Lower leg skin (tissue), 3 donors: ENCODE measurements at regions not wholly inside any gene's neighbourhood (a gene's known extent, or its start where the extent isn't known, plus 50 kb on each side); places are given as distances from the start of the nearest gene placed in this dataset.

Experiments
- POLR2A ChIP-seq, 2 donors: fragments of 450-650 bp; IDR thresholded peaks; one replicate each; pipeline ENCODE4 v1.6.1; 2016 to 2017; ENCODE audit warnings: antibody characterized with exemption in 2 of 2, mild to moderate bottlenecking in 1 of 2, moderate library complexity in 1 of 2
- TF ChIP-seq, protein P1 (sequence below), 3 donors: fragments of 450-650 bp; IDR thresholded peaks; one replicate each; pipeline ENCODE4 v1.5.1; 2016; ENCODE audit warnings: antibody characterized with exemption in 3 of 3, mild to moderate bottlenecking in 3 of 3, moderate library complexity in 2 of 3

GRCh38 chr20:41811456-41811855 is 193.3 kb upstream of the CHD6 start:
- TF ChIP-seq, protein P1, sequence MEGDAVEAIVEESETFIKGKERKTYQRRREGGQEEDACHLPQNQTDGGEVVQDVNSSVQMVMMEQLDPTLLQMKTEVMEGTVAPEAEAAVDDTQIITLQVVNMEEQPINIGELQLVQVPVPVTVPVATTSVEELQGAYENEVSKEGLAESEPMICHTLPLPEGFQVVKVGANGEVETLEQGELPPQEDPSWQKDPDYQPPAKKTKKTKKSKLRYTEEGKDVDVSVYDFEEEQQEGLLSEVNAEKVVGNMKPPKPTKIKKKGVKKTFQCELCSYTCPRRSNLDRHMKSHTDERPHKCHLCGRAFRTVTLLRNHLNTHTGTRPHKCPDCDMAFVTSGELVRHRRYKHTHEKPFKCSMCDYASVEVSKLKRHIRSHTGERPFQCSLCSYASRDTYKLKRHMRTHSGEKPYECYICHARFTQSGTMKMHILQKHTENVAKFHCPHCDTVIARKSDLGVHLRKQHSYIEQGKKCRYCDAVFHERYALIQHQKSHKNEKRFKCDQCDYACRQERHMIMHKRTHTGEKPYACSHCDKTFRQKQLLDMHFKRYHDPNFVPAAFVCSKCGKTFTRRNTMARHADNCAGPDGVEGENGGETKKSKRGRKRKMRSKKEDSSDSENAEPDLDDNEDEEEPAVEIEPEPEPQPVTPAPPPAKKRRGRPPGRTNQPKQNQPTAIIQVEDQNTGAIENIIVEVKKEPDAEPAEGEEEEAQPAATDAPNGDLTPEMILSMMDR (IDR thresholded peaks at IDR 0.05): no peak
- no peak for TF ChIP-seq POLR2A (IDR thresholded peaks at IDR 0.05)
